ENCODE measurements at regions not wholly inside any gene's neighbourhood (a gene's known extent, or its start where the extent isn't known, plus 50 kb on each side); places are given as distances from the start of the nearest gene placed in this dataset.

- H3K79me2 ChIP-seq (ENCODE audit: insufficient read depth, low read length), result no peaks in the 10 kb centered on the region
- no peaks in the 10 kb centered on the region for H3K9me3 ChIP-seq (ENCODE audit: insufficient read depth, low read length)
- H3K36me3 ChIP-seq (ENCODE audit: low read length), result no peaks in the 10 kb centered on the region
- no peak overlapping the region for H3K27ac ChIP-seq (ENCODE audit: low read depth, low read length)
- no peak overlapping the region for H3K4me2 ChIP-seq (ENCODE audit: low read depth, low read length, poor library complexity, severe bottlenecking)
- H3K9ac ChIP-seq (ENCODE audit: low read length), result no peak overlapping the region
- TF ChIP-seq CTCF (IDR thresholded peaks at IDR 0.05; ENCODE audit: insufficient read depth, low read length, poor library complexity, severe bottlenecking) (no peak), EZH2phosphoT487 (conservative IDR thresholded peaks at IDR 0.05; ENCODE audit: low read length) (no peak)
- H3F3A ChIP-seq (ENCODE audit: insufficient read depth), result no peaks in the 10 kb centered on the region
- H4K20me1 ChIP-seq (ENCODE audit: low read depth, low read length), result no peaks in the 10 kb centered on the region
- H3K4me3 ChIP-seq (ENCODE audit: insufficient read depth, low read length, poor library complexity, severe bottlenecking), result no peak overlapping the region
- no peaks in the 10 kb centered on the region for H3K27me3 ChIP-seq (ENCODE audit: low read length)
- no peaks in the 10 kb centered on the region for H3K9me2 ChIP-seq (replicated peaks; ENCODE audit: insufficient read depth, low read length)
- no peak overlapping the region for H2AFZ ChIP-seq (ENCODE audit: low read depth, low read length, severe bottlenecking)
Measured at GRCh38 chr3:10756546-10756945, 59.5 kb upstream of the SLC6A11 start.

GRCh38 chr3:10757021-10757820 lies 58.8 kb upstream of the SLC6A11 start:
- H3K9ac ChIP-seq (ENCODE audit: low read length), result no peak overlapping the region
- H3F3A ChIP-seq (ENCODE audit: insufficient read depth), result no peaks in the 10 kb centered on the region
- no peak overlapping the region for H3K4me3 ChIP-seq (ENCODE audit: insufficient read depth, low read length, poor library complexity, severe bottlenecking)
- no peaks in the 10 kb centered on the region for H3K27me3 ChIP-seq (ENCODE audit: low read length)
- H3K36me3 ChIP-seq (ENCODE audit: low read length), result no peaks in the 10 kb centered on the region
- H3K9me2 ChIP-seq (replicated peaks; ENCODE audit: insufficient read depth, low read length), result no peaks in the 10 kb centered on the region
- no peaks in the 10 kb centered on the region for H3K79me2 ChIP-seq (ENCODE audit: insufficient read depth, low read length)
- no peaks in the 10 kb centered on the region for H3K9me3 ChIP-seq (ENCODE audit: insufficient read depth, low read length)
- no peak overlapping the region for H3K27ac ChIP-seq (ENCODE audit: low read depth, low read length)
- no peak overlapping the region for H3K4me2 ChIP-seq (ENCODE audit: low read depth, low read length, poor library complexity, severe bottlenecking)
- H2AFZ ChIP-seq (ENCODE audit: low read depth, low read length, severe bottlenecking), result no peak overlapping the region
- TF ChIP-seq CTCF (IDR thresholded peaks at IDR 0.05; ENCODE audit: insufficient read depth, low read length, poor library complexity, severe bottlenecking) (no peak), EZH2phosphoT487 (conservative IDR thresholded peaks at IDR 0.05; ENCODE audit: low read length) (no peak)
- no peaks in the 10 kb centered on the region for H4K20me1 ChIP-seq (ENCODE audit: low read depth, low read length)

GRCh38 chr3:10757821-10758130 lies 58.3 kb upstream of the SLC6A11 start:
- Histone ChIP-seq H3K4me2 (ENCODE audit: low read depth, low read length, poor library complexity, severe bottlenecking) (no peak overlapping the region), H4K20me1 (ENCODE audit: low read depth, low read length) (no peaks in the 10 kb centered on the region), H3K9me2 (replicated peaks; ENCODE audit: insufficient read depth, low read length) (no peaks in the 10 kb centered on the region), H2AFZ (ENCODE audit: low read depth, low read length, severe bottlenecking) (no peak overlapping the region), H3K4me3 (ENCODE audit: insufficient read depth, low read length, poor library complexity, severe bottlenecking) (no peak overlapping the region), H3K9me3 (ENCODE audit: insufficient read depth, low read length) (no peaks in the 10 kb centered on the region), H3F3A (ENCODE audit: insufficient read depth) (no peaks in the 10 kb centered on the region), H3K79me2 (ENCODE audit: insufficient read depth, low read length) (no peaks in the 10 kb centered on the region), H3K36me3 (ENCODE audit: low read length) (no peaks in the 10 kb centered on the region), H3K27ac (ENCODE audit: low read depth, low read length) (no peak overlapping the region), H3K9ac (ENCODE audit: low read length) (no peak overlapping the region), H3K27me3 (ENCODE audit: low read length) (no peaks in the 10 kb centered on the region)
- TF ChIP-seq EZH2phosphoT487 (conservative IDR thresholded peaks at IDR 0.05; ENCODE audit: low read length) (no peak), CTCF (IDR thresholded peaks at IDR 0.05; ENCODE audit: insufficient read depth, low read length, poor library complexity, severe bottlenecking) (no peak)

Measured in SU-DHL-6 (cell line).